GM21619 (cell line): ENCODE measurements at regions not wholly inside any gene's neighbourhood (a gene's known extent, or its start where the extent isn't known, plus 50 kb on each side); places are given as distances from the start of the nearest gene placed in this dataset.
A peak's percentile ranks its signal among the peaks of the same experiment; 100 is the strongest.
"Not testable (repeated sequence)": the region's sequence is repeated elsewhere in the genome, so short reads cannot be mapped to it uniquely, and the experiment has no call there.

ENCODE experiments used
- ATAC-seq: cut with Tn5 transposase; IDR thresholded peaks from one replicate; pipeline ENCODE4 v1.9.1; 2021; ENCODE audit not compliant: unreplicated experiment

- not testable (repeated sequence) for ATAC-seq
These were observed 355.2 kb downstream of the NDFIP2 start for GRCh38 chr13:79836121-79836520.

GRCh38 chr13:79834876-79835275 lies 353.9 kb downstream of the NDFIP2 start:
- ATAC-seq, result no peak

- ATAC-seq, result no peak
These were observed 353.0 kb downstream of the NDFIP2 start for GRCh38 chr13:79833991-79834390.

GRCh38 chr13:79831556-79831955 lies 350.6 kb downstream of the NDFIP2 start:
- ATAC-seq, result no peak

- ATAC-seq, result no peak
These were observed 350.0 kb downstream of the NDFIP2 start for GRCh38 chr13:79830945-79831344.

- no peak for ATAC-seq
These were observed 349.5 kb downstream of the NDFIP2 start for GRCh38 chr13:79830426-79830825.

- ATAC-seq, result no peak
These were observed 348.9 kb downstream of the NDFIP2 start for GRCh38 chr13:79829880-79830279.

- ATAC-seq, result no peak
These were observed 345.0 kb downstream of the NDFIP2 start for GRCh38 chr13:79825959-79826358.

GRCh38 chr13:79815041-79815440 lies 334.1 kb downstream of the NDFIP2 start:
- ATAC-seq, result no peak

GRCh38 chr13:79812070-79812850 lies 331.3 kb downstream of the NDFIP2 start:
- peak; percentile 71 for ATAC-seq

GRCh38 chr13:79811170-79811569 lies 330.2 kb downstream of the NDFIP2 start:
- no peak for ATAC-seq

GRCh38 chr13:79810669-79811068 lies 329.7 kb downstream of the NDFIP2 start:
- no peak for ATAC-seq

GRCh38 chr13:79810018-79810417 lies 329.1 kb downstream of the NDFIP2 start:
- ATAC-seq, result no peak

GRCh38 chr13:79808475-79808874 lies 327.5 kb downstream of the NDFIP2 start:
- no peak for ATAC-seq

GRCh38 chr13:79807554-79807953 lies 326.6 kb downstream of the NDFIP2 start:
- no peak for ATAC-seq

- ATAC-seq, result no peak
These were observed 325.9 kb downstream of the NDFIP2 start for GRCh38 chr13:79806821-79807220.

- no peak for ATAC-seq
These were observed 324.4 kb downstream of the NDFIP2 start for GRCh38 chr13:79805317-79805716.

- ATAC-seq, result peak; percentile 52
These were observed 323.0 kb downstream of the NDFIP2 start for GRCh38 chr13:79803989-79804388.

- ATAC-seq, result no peak
These were observed 322.3 kb downstream of the NDFIP2 start for GRCh38 chr13:79803296-79803695.

- ATAC-seq, result no peak
These were observed 321.6 kb downstream of the NDFIP2 start for GRCh38 chr13:79802389-79803085.

GRCh38 chr13:79799059-79799867 lies 318.3 kb downstream of the NDFIP2 start:
- ATAC-seq, result no peak

GRCh38 chr13:79796136-79796535 lies 315.2 kb downstream of the NDFIP2 start:
- no peak for ATAC-seq
